ENCODE measurements at regions not wholly inside any gene's neighbourhood (a gene's known extent, or its start where the extent isn't known, plus 50 kb on each side); places are given as distances from the start of the nearest gene placed in this dataset.

DNA sequence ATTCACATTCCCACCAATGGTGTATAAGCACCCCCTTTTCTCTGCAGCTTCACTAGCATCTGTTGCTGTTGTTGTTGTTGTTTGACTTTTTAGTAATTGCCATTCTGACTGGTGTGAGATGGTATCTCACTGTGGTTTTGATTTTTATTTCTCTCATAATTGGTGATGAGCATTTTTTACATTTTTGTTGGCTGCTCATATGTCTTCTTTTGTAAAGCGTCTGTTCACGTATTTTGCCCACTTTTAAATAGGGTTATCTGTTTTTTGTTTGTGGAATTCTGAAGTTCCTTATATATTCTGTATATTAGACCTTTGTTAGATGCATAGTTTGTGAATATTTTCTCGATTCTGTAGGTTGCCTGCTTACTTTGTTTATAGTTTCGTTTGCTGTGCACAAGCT is 278.4 kb upstream of the TNP1 start:
- no peak overlapping the region for H3K4me3 Mint-ChIP-seq
- ATAC-seq (replicated peaks): no peak
- H3K36me3 Mint-ChIP-seq (ENCODE audit: low read depth): no peaks in the 10 kb centered on the region
- no peaks in the 10 kb centered on the region for H3K4me1 Mint-ChIP-seq
- H3K9me3 Mint-ChIP-seq: peaks cover 27% of the 10 kb centered on the region
- peaks cover 14% of the 10 kb centered on the region for H3K27me3 Mint-ChIP-seq
- no peak overlapping the region for H3K27ac Mint-ChIP-seq

DNA sequence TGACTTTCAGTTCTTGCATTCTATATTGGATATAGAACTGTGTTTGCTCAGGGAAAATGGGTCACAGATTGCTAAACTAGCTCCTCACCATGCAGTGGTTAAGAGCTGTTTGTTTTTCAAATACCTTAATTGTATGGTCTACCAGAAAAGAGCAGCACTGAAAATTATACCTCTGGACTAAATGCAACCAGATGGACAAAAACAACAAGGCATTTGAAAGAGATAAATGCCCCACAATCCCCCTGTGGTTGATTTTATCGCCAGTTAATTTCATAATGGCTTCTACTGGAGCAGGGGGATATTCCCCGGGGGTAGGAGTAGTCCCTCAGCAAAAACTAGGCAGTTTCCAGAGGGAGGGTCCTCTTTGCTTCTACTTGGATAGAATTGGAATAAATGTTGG is 267.9 kb upstream of the TNP1 start:
- Mint-ChIP-seq H3K4me3 (no peak overlapping the region), H3K27ac (no peak overlapping the region)

GRCh38 chr2:217125014-217125413 is 265.1 kb upstream of the TNP1 start:
- Mint-ChIP-seq H3K9me3 (no peaks in the 10 kb centered on the region), H3K27ac (no peak overlapping the region), H3K27me3 (no peaks in the 10 kb centered on the region), H3K4me1 (no peaks in the 10 kb centered on the region), H3K36me3 (ENCODE audit: low read depth) (no peaks in the 10 kb centered on the region), H3K4me3 (no peak overlapping the region)
- ATAC-seq (replicated peaks): no peak

More for the DNA sequence above, 267.9 kb upstream of the TNP1 start:
- Mint-ChIP-seq H3K9me3 (no peaks in the 10 kb centered on the region), H3K27me3 (no peaks in the 10 kb centered on the region), H3K4me1 (no peaks in the 10 kb centered on the region), H3K36me3 (ENCODE audit: low read depth) (no peaks in the 10 kb centered on the region)
- no peak for ATAC-seq (replicated peaks)

- H3K9me3 Mint-ChIP-seq: no peaks in the 10 kb centered on the region
- ATAC-seq (replicated peaks): no peak
- H3K4me3 Mint-ChIP-seq: no peak overlapping the region
- H3K27me3 Mint-ChIP-seq: no peaks in the 10 kb centered on the region
- no peak overlapping the region for H3K27ac Mint-ChIP-seq
- no peaks in the 10 kb centered on the region for H3K4me1 Mint-ChIP-seq
- H3K36me3 Mint-ChIP-seq (ENCODE audit: low read depth): no peaks in the 10 kb centered on the region
Measured at GRCh38 chr2:217124050-217124449, 264.2 kb upstream of the TNP1 start.

GRCh38 chr2:217121565-217121964 is 261.7 kb upstream of the TNP1 start:
- Mint-ChIP-seq H3K4me3 (no peak overlapping the region), H3K9me3 (no peaks in the 10 kb centered on the region)

DNA sequence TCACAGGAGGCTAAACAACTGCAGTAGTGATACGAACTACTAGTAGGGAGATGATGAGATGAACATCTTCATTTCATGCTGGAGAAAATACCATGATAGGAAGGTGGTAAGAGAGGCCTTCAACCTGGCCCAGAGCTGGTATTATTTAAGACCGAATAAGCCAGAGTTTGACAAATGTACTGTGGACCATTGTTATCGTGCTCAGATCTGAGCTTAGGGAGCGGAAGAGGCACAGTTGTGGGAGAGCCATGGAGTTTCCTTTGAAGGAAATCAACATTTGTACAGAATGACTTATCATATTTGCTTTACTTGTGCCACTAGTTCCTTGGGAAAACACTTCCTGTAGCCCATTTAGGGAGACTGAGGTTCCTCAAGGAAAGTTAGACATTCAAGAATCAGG is 260.6 kb upstream of the TNP1 start:
- H3K9me3 Mint-ChIP-seq: no peaks in the 10 kb centered on the region
- H3K36me3 Mint-ChIP-seq (ENCODE audit: low read depth): no peaks in the 10 kb centered on the region
- H3K4me1 Mint-ChIP-seq: no peaks in the 10 kb centered on the region
- no peak for ATAC-seq (replicated peaks)
- no peaks in the 10 kb centered on the region for H3K27me3 Mint-ChIP-seq
- no peak overlapping the region for H3K27ac Mint-ChIP-seq
- H3K4me3 Mint-ChIP-seq: no peak overlapping the region

More at GRCh38 chr2:217121565-217121964, 261.7 kb upstream of the TNP1 start:
- Mint-ChIP-seq H3K4me1 (no peaks in the 10 kb centered on the region), H3K27me3 (no peaks in the 10 kb centered on the region), H3K36me3 (ENCODE audit: low read depth) (no peaks in the 10 kb centered on the region), H3K27ac (no peak overlapping the region)
- no peak for ATAC-seq (replicated peaks)

DNA sequence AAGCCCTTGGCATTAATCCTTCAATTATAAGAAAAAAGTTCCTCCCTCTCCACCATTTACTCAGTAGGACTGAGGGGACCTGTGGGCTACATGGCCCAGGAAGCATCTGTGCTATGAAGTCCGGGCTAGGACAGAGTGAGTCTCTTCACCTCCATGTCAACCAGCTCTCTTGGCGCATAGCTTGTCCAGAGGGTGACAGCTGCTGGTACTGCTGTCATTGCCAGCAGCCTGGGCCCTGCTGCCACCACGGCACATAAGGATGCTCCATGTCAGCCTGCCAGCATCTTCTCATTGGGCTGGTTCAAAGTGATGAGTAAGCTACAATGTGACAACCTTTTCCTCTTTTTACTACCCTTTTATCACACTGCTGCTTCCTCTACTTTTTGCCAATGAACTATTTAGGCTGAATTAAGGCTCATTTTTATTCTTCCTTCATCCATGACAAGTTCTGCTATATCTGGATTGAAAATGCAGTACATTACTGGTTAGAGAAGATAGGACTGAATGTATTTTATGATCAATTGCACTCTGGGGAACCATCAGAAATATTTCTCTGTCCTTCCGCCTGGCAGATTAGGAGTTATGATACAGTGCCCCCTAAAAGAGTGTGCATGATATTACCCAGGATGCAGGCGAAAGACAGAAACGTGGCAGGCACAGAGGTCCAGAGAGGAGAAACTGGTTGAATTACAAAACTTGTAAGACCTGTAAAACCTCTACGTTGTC is 258.9 kb upstream of the TNP1 start:
- H3K27me3 Mint-ChIP-seq: no peaks in the 10 kb centered on the region
- ATAC-seq (replicated peaks): no peak
- no peaks in the 10 kb centered on the region for H3K4me1 Mint-ChIP-seq
- H3K27ac Mint-ChIP-seq: no peak overlapping the region
- no peaks in the 10 kb centered on the region for H3K36me3 Mint-ChIP-seq (ENCODE audit: low read depth)
- no peaks in the 10 kb centered on the region for H3K9me3 Mint-ChIP-seq
- no peak overlapping the region for H3K4me3 Mint-ChIP-seq

- Mint-ChIP-seq H3K27ac (no peak overlapping the region), H3K4me3 (no peak overlapping the region), H3K9me3 (no peaks in the 10 kb centered on the region), H3K4me1 (no peaks in the 10 kb centered on the region), H3K27me3 (no peaks in the 10 kb centered on the region), H3K36me3 (ENCODE audit: low read depth) (no peaks in the 10 kb centered on the region)
- no peak for ATAC-seq (replicated peaks)
Measured at GRCh38 chr2:217117523-217117922, 257.7 kb upstream of the TNP1 start.

DNA sequence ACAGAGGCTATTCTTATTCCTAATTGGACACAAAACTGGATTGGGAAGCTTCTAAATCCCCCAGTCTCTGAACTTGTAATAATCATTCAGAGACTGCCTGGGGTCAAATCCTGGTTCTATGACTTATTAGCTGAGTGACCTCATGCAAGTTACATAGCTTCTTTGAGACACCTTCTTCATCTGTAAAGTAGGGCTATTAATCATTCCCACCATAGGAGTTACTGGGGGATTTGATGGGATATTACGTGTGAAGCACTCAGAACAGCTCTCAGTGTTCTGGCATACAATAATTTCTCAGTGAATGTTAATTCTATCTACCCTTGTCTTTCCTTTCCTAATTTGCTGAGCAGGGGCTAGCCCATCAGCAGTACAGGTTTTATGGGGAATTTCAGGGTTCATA is 256.7 kb upstream of the TNP1 start:
- H3K27me3 Mint-ChIP-seq: no peaks in the 10 kb centered on the region
- H3K9me3 Mint-ChIP-seq: no peaks in the 10 kb centered on the region
- H3K4me3 Mint-ChIP-seq: no peak overlapping the region
- no peaks in the 10 kb centered on the region for H3K36me3 Mint-ChIP-seq (ENCODE audit: low read depth)
- H3K27ac Mint-ChIP-seq: no peak overlapping the region
- ATAC-seq (replicated peaks): no peak
- H3K4me1 Mint-ChIP-seq: no peaks in the 10 kb centered on the region

DNA sequence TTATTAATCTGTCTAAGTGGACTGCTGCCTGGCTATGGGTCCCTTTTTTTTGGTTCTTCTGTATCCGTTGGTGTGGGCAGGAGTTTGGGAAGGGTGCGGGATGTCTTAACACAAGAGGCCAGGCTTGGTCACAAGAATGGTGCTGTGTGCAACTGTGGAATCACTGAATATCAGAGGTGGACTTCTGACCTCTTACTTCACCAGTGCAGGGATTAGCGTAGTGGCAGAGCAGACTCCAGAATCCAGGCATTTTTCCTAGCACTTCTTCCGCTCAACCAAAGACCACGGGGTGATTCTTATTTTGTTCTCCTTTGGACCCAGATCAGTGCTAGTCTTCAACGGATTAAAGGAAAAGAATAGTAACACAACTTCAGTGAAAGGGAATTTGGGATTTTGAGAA is 254.3 kb upstream of the TNP1 start:
- H3K27me3 Mint-ChIP-seq: peaks cover 3% of the 10 kb centered on the region
- no peak overlapping the region for H3K27ac Mint-ChIP-seq
- no peaks in the 10 kb centered on the region for H3K36me3 Mint-ChIP-seq (ENCODE audit: low read depth)
- no peak overlapping the region for H3K4me3 Mint-ChIP-seq
- no peak for ATAC-seq (replicated peaks)
- no peaks in the 10 kb centered on the region for H3K4me1 Mint-ChIP-seq
- H3K9me3 Mint-ChIP-seq: no peaks in the 10 kb centered on the region

GRCh38 chr2:217113491-217113890 is 253.6 kb upstream of the TNP1 start:
- no peak for ATAC-seq (replicated peaks)
- Mint-ChIP-seq H3K4me1 (no peaks in the 10 kb centered on the region), H3K9me3 (no peaks in the 10 kb centered on the region), H3K27ac (no peak overlapping the region), H3K4me3 (no peak overlapping the region), H3K36me3 (ENCODE audit: low read depth) (no peaks in the 10 kb centered on the region), H3K27me3 (peaks cover 3% of the 10 kb centered on the region)

GRCh38 chr2:217110550-217110949 is 250.7 kb upstream of the TNP1 start:
- Mint-ChIP-seq H3K27me3 (peaks cover 3% of the 10 kb centered on the region), H3K9me3 (no peaks in the 10 kb centered on the region), H3K27ac (no peak overlapping the region), H3K4me3 (no peak overlapping the region), H3K36me3 (ENCODE audit: low read depth) (no peaks in the 10 kb centered on the region), H3K4me1 (no peaks in the 10 kb centered on the region)
- no peak for ATAC-seq (replicated peaks)

- Mint-ChIP-seq H3K36me3 (ENCODE audit: low read depth) (no peaks in the 10 kb centered on the region), H3K4me3 (no peak overlapping the region), H3K27ac (no peak overlapping the region), H3K9me3 (no peaks in the 10 kb centered on the region), H3K4me1 (no peaks in the 10 kb centered on the region), H3K27me3 (peaks cover 3% of the 10 kb centered on the region)
- ATAC-seq (replicated peaks): no peak
Measured at GRCh38 chr2:217108575-217109027, 248.7 kb upstream of the TNP1 start.

GRCh38 chr2:217108086-217108485 is 248.2 kb upstream of the TNP1 start:
- no peak for ATAC-seq (replicated peaks)
- H3K36me3 Mint-ChIP-seq (ENCODE audit: low read depth): no peaks in the 10 kb centered on the region
- H3K27ac Mint-ChIP-seq: no peak overlapping the region
- H3K9me3 Mint-ChIP-seq: no peaks in the 10 kb centered on the region
- H3K4me1 Mint-ChIP-seq: no peaks in the 10 kb centered on the region
- H3K4me3 Mint-ChIP-seq: no peak overlapping the region
- peaks cover 3% of the 10 kb centered on the region for H3K27me3 Mint-ChIP-seq

DNA sequence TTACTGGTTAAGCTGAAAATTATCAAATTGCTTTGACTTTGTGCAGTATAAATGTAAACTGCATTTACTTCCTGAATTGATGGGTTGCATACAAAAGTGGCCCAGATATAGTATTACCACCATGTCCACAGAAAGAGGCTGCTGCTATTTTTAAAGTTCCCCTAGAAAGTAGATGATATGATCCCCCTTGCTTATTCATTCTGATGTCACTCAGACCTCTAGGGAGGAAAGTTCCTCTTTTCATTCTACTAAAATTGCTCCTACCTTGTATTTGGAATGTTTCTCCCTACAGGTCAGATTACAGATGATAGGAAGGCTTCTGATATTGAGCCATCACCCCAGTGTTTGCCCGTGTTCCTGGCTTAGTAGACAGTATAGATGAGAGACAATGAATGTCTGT is 247.6 kb upstream of the TNP1 start:
- Mint-ChIP-seq H3K27ac (no peak overlapping the region), H3K36me3 (ENCODE audit: low read depth) (no peaks in the 10 kb centered on the region), H3K4me3 (no peak overlapping the region), H3K27me3 (peaks cover 3% of the 10 kb centered on the region), H3K4me1 (no peaks in the 10 kb centered on the region), H3K9me3 (no peaks in the 10 kb centered on the region)
- no peak for ATAC-seq (replicated peaks)

DNA sequence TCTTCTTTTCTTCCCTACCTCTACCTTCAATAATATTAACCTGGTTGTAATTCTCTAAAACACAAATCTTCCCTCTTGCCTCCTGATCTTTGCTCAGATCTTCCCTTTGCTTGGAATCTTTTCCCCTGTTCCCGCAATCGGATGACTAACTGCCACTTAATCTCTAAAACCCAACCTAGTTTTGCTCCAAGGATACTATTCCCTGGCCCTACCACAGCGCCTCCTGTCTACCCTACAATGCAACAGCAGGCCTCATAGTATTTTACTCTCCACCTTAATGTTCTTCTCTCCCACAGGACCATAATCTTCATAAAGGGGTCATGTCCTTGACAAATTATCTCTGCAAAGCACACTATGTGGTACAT is 246.8 kb upstream of the TNP1 start:
- Mint-ChIP-seq H3K36me3 (ENCODE audit: low read depth) (no peaks in the 10 kb centered on the region), H3K27me3 (peaks cover 8% of the 10 kb centered on the region), H3K9me3 (no peaks in the 10 kb centered on the region), H3K4me3 (no peak overlapping the region), H3K4me1 (no peaks in the 10 kb centered on the region), H3K27ac (no peak overlapping the region)
- no peak for ATAC-seq (replicated peaks)

Measured in activated T-helper 17 cell treated with anti-CD3 and anti-CD28 coated beads, Interleukin-2, amount 50 U/mL, for 72 hours (primary cell).